ENCODE measurements at regions not wholly inside any gene's neighbourhood (a gene's known extent, or its start where the extent isn't known, plus 50 kb on each side); places are given as distances from the start of the nearest gene placed in this dataset.

DNA sequence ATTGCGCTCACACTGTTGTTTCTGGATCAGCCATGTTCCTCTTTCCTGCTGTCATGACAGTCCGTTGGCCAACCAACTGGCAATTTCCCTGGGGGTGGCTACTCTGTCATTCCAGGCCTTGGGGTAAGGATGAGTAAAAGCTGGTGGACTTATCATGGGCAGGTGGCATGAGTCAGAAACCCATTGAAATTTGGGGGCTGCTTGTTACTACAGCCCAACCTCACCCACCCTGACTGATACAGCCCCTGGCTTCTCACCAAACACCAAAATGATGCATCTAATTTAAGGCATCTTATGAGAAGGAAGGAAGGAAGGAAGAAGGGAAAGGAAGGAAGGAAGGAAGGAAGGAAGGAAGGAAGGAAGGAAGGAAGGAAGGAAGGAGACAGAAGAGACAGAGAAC is 53.9 kb upstream of the CRHR1 start:
- no peak for DNase-seq

DNA sequence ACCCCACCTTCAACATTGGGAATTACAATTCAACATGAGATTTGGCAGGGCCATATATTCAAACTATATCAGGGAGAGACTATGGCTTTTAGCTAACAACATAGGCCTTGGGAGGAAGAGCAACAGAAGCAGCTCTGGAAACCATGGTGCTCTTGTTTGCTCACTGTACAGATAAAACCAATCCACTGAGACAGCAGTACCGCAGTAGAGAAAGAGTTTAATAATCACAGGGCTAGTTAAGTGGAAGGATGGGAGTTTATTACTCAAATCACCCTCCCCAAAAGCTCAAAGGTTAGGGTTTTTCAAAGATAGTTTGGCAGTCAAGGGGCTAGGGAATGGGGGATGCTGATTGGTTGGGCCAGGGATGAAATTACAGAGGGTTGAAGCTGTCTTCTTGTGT is 52.7 kb upstream of the CRHR1 start:
- DNase-seq, result no peak

GRCh38 chr17:45732926-45733505 is 51.1 kb upstream of the CRHR1 start:
- no peak for DNase-seq

DNA sequence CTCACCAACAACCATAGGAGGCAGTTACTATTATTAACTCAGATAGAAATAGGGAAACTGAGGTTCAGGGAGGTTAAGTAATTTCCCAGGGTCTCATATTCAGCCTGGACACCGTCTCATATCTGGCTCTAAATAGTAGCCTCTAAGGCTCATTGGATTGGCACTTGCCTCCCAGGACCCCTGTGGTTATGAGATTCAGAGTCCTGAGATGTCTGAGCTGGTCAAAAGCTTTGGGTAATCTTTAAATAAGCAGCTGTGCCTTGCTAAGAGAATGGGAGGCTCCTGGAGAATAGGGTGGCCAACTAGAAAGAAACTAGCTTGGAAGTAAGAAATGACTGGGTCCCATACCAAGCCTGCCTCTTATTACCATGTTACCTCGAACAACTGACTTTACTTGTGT is 50.3 kb upstream of the CRHR1 start:
- DNase-seq, result no peak
